SK-N-SH (cell line): ENCODE measurements at regions not wholly inside any gene's neighbourhood (a gene's known extent, or its start where the extent isn't known, plus 50 kb on each side); places are given as distances from the start of the nearest gene placed in this dataset.

Experiments used
- CTCF ChIA-PET: fragments of 300-600, 350-600 bp; formaldehyde crosslinking; extraction: SDS; loops from one replicate; lab custom pipeline; 2021; lab: Yijun Ruan, JAX
- POLR2A ChIA-PET: fragments of 350-600 bp; sonication (Branson Sonifier 250); formaldehyde crosslinking; extraction: SDS; loops from one replicate; lab custom pipeline; 2020; ENCODE audit warnings: antibody characterized with exemption, inconsistent platforms; lab: Yijun Ruan, JAX
- DNase-seq: peaks from one replicate; pipeline ENCODE4 v3.0.0; 2012
- H2AFZ ChIP-seq: fragments of 200-600 bp; sonication (generic); 2 replicates; pipeline ENCODE4 v1.8.1; 2016; ENCODE audit warnings: antibody characterized with exemption, mild to moderate bottlenecking, low read depth
- H3F3A ChIP-seq: fragments of 200-600 bp; sonication (generic); replicated peaks from 2 replicates; pipeline ENCODE3; 2016; ENCODE audit warnings: antibody characterized with exemption, mild to moderate bottlenecking; ENCODE audit not compliant: insufficient read depth
- H3K27ac ChIP-seq, 2 experiments: fragments of 200-500 bp in 1 of 2; fragments of 200-600 bp in 1 of 2; sonication (Bioruptor generic) in 1 of 2; sonication (generic), shearing (Covaris generic) in 1 of 2; 2 replicates each; pipeline versions ENCODE4 v1.5.1 to v1.6.1; 2014 to 2016; ENCODE audit warnings: low read depth in 2 of 2, inconsistent platforms in 1 of 2, low read length in 1 of 2, mild to moderate bottlenecking in 1 of 2, mixed read lengths in 1 of 2
- H3K27me3 ChIP-seq: fragments of 200-600 bp; sonication (generic), shearing (Covaris generic); 2 replicates; pipeline ENCODE4 v1.6.1; 2016; ENCODE audit warnings: mixed run types; ENCODE audit not compliant: insufficient read depth
- H3K36me3 ChIP-seq, 2 experiments: fragments of 200-500 bp in 1 of 2; fragments of 200-600 bp in 1 of 2; sonication (Bioruptor generic) in 1 of 2; sonication (generic) in 1 of 2; replicated peaks in 1 of 2; 2 replicates each; pipeline versions ENCODE3 to v1.5.1; 2014 to 2016; ENCODE audit warnings: low read length in 1 of 2, mild to moderate bottlenecking in 1 of 2; ENCODE audit not compliant: insufficient read depth in 2 of 2, control insufficient read depth in 1 of 2
- H3K4me1 ChIP-seq, 2 experiments: fragments of 200-500 bp in 1 of 2; fragments of 200-600 bp in 1 of 2; sonication (Bioruptor generic) in 1 of 2; sonication (generic), shearing (Covaris generic) in 1 of 2; 2 replicates each; pipeline versions ENCODE4 v1.5.1 to v1.6.1; 2014 to 2016; ENCODE audit warnings: low read depth in 1 of 2, low read length in 1 of 2, mixed run types in 1 of 2; ENCODE audit not compliant: insufficient read depth in 2 of 2, control insufficient read depth in 1 of 2
- H3K4me2 ChIP-seq: fragments of 200-600 bp; sonication (generic), shearing (Covaris generic); 2 replicates; pipeline ENCODE4 v1.6.1; 2017; ENCODE audit warnings: mixed run types
- H3K4me3 ChIP-seq, 2 experiments: fragments of 200-500 bp in 1 of 2; fragments of 200-600 bp in 1 of 2; sonication (Bioruptor generic) in 1 of 2; sonication (generic), shearing (Covaris generic) in 1 of 2; 2 replicates each; pipeline versions ENCODE4 v1.5.1 to v1.8.1; 2014 to 2016; ENCODE audit warnings: low read depth in 2 of 2, inconsistent platforms in 1 of 2, low read length in 1 of 2, mild to moderate bottlenecking in 1 of 2, mixed read lengths in 1 of 2, moderate library complexity in 1 of 2
- H3K79me2 ChIP-seq: fragments of 200-600 bp; sonication (generic); 2 replicates; pipeline ENCODE4 v1.8.1; 2017; ENCODE audit warnings: mild to moderate bottlenecking; ENCODE audit not compliant: insufficient read depth
- H3K9ac ChIP-seq: fragments of 200-600 bp; sonication (generic); 2 replicates; pipeline ENCODE4 v1.6.1; 2017; ENCODE audit warnings: mixed run types
- H3K9me2 ChIP-seq: fragments of 200-600 bp; sonication (generic); 2 replicates; pipeline ENCODE4 v1.6.1; 2017; ENCODE audit warnings: mixed run types
- H3K9me3 ChIP-seq: fragments of 200-600 bp; sonication (generic); 2 replicates; pipeline ENCODE4 v1.6.1; 2017; ENCODE audit warnings: mixed run types, mild to moderate bottlenecking, moderate library complexity
- H4K20me1 ChIP-seq: fragments of 200-600 bp; sonication (generic); 2 replicates; pipeline ENCODE4 v1.6.1; 2017; ENCODE audit warnings: mild to moderate bottlenecking, mixed run types; ENCODE audit not compliant: insufficient read depth
- CHD2 ChIP-seq: fragments of 150-350 bp; IDR thresholded peaks from 2 replicates; pipeline ENCODE4 v1.6.1; 2018; ENCODE audit warnings: low read length; ENCODE audit not compliant: partially characterized antibody
- ELF1 ChIP-seq: IDR thresholded peaks from 2 replicates; pipeline ENCODE4 v1.4.0; 2012
- EP300 ChIP-seq, 2 experiments: IDR thresholded peaks; 2 replicates each; pipeline versions ENCODE4 v1.4.0 to v1.6.1; 2012; ENCODE audit warnings: borderline replicate concordance in 1 of 2, low read depth in 1 of 2, low read length in 1 of 2
- FOXM1 ChIP-seq: IDR thresholded peaks from 2 replicates; pipeline ENCODE4 v1.4.0; 2012; ENCODE audit warnings: low read depth, mild to moderate bottlenecking
- GATA2 ChIP-seq: sonication (generic); formaldehyde crosslinking; IDR thresholded peaks from 2 replicates; pipeline ENCODE4 v1.5.0; 2020; ENCODE audit warnings: mild to moderate bottlenecking, missing genetic modification reagents
- JUND ChIP-seq: IDR thresholded peaks from 2 replicates; pipeline ENCODE4 v1.4.0; 2012
- MXI1 ChIP-seq: IDR thresholded peaks from 2 replicates; pipeline ENCODE4 v1.6.1; 2012; ENCODE audit warnings: mild to moderate bottlenecking, low read depth, low read length, improper control_type of control experiment
- RCOR1 ChIP-seq: fragments of 150-350 bp; IDR thresholded peaks from 2 replicates; pipeline ENCODE4 v1.6.1; 2017; ENCODE audit warnings: antibody characterized with exemption, low read length
- RXRA ChIP-seq: IDR thresholded peaks from 2 replicates; pipeline ENCODE4 v1.4.0; 2012; ENCODE audit warnings: low read depth, mild to moderate bottlenecking, borderline replicate concordance
- TCF12 ChIP-seq: IDR thresholded peaks from 2 replicates; pipeline ENCODE4 v1.4.0; 2012
- TEAD4 ChIP-seq: IDR thresholded peaks from 2 replicates; pipeline ENCODE4 v1.4.0; 2012; ENCODE audit warnings: mild to moderate bottlenecking, borderline replicate concordance; ENCODE audit not compliant: insufficient read depth
- WGBS: methylation state at CpG from one replicate; pipeline ENCODE4 v1.1.6; 2017; ENCODE audit warnings: low lambda C conversion rate; 5-methylcytosine and 5-hydroxymethylcytosine counted together
- TF ChIP-seq, protein P1 (sequence below): fragments of 150-350 bp; IDR thresholded peaks from 2 replicates; pipeline ENCODE4 v1.6.1; 2017; ENCODE audit warnings: antibody characterized with exemption, low read length, low read depth, borderline replicate concordance
- TF ChIP-seq, protein P2 (sequence below): IDR thresholded peaks from 2 replicates; pipeline ENCODE4 v1.6.1; 2012; ENCODE audit warnings: mild to moderate bottlenecking, low read depth, low read length, moderate library complexity
- TF ChIP-seq, protein P3 (sequence below): fragments of 200-600 bp; sonication (generic); IDR thresholded peaks from 2 replicates; pipeline ENCODE4 v1.6.1; 2017; ENCODE audit warnings: antibody characterized with exemption, mild to moderate bottlenecking, moderate library complexity

DNA sequence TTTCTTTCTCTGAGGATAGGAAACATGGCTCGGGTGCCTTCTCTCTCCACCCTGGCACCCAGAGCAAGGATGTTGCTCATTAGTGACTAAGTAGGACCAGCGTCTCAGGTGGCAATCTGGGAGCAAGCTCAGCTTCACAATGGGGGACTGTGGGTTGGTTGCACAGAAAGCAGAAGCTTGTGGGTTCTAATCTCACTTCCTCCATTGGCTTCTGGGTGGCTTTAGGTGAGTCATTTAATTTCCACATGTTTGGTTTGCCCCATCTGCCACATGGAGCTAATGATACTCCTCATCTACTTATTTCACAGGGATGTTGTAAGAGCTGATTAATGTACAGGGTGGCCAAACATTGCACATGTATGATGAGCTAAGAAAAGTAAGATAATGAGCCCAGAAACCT, 54.8 kb upstream of the AKIRIN2 start:
- no peaks in the 10 kb centered on the region for H3K9me2 ChIP-seq
- H3K27ac ChIP-seq, result no peak overlapping the region
- H2AFZ ChIP-seq, result no peak overlapping the region
- H3K27me3 ChIP-seq, result no peaks in the 10 kb centered on the region
- H3K4me3 ChIP-seq, result no peak overlapping the region
- H4K20me1 ChIP-seq, result no peaks in the 10 kb centered on the region
- H3K36me3 ChIP-seq, result no peaks in the 10 kb centered on the region
- ChIA-PET POLR2A (no interaction called here), CTCF (interaction anchor here (1.6 kb wide), 1 partner anchor 12 kb away, joined by 5 read pairs; no protein-coding TSS in a partner anchor)
- no peak for DNase-seq
- H3K9me3 ChIP-seq, result no peaks in the 10 kb centered on the region
- no peaks in the 10 kb centered on the region for H3K79me2 ChIP-seq
- H3F3A ChIP-seq, result peaks cover 10% of the 10 kb centered on the region
- peaks cover 0 to 3% of the 10 kb centered on the region in 2 experiments; a peak in 2 of 4 replicates for H3K4me1 ChIP-seq
- no peak overlapping the region for H3K9ac ChIP-seq
- TF ChIP-seq, protein P1, sequence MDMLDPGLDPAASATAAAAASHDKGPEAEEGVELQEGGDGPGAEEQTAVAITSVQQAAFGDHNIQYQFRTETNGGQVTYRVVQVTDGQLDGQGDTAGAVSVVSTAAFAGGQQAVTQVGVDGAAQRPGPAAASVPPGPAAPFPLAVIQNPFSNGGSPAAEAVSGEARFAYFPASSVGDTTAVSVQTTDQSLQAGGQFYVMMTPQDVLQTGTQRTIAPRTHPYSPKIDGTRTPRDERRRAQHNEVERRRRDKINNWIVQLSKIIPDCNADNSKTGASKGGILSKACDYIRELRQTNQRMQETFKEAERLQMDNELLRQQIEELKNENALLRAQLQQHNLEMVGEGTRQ, result no peak
- TF ChIP-seq TCF12 (peak; percentile 16; the same call in 1 of the 2 replicates), FOXM1 (no peak), RCOR1 (no peak), CHD2 (no peak)
- TF ChIP-seq, protein P2, sequence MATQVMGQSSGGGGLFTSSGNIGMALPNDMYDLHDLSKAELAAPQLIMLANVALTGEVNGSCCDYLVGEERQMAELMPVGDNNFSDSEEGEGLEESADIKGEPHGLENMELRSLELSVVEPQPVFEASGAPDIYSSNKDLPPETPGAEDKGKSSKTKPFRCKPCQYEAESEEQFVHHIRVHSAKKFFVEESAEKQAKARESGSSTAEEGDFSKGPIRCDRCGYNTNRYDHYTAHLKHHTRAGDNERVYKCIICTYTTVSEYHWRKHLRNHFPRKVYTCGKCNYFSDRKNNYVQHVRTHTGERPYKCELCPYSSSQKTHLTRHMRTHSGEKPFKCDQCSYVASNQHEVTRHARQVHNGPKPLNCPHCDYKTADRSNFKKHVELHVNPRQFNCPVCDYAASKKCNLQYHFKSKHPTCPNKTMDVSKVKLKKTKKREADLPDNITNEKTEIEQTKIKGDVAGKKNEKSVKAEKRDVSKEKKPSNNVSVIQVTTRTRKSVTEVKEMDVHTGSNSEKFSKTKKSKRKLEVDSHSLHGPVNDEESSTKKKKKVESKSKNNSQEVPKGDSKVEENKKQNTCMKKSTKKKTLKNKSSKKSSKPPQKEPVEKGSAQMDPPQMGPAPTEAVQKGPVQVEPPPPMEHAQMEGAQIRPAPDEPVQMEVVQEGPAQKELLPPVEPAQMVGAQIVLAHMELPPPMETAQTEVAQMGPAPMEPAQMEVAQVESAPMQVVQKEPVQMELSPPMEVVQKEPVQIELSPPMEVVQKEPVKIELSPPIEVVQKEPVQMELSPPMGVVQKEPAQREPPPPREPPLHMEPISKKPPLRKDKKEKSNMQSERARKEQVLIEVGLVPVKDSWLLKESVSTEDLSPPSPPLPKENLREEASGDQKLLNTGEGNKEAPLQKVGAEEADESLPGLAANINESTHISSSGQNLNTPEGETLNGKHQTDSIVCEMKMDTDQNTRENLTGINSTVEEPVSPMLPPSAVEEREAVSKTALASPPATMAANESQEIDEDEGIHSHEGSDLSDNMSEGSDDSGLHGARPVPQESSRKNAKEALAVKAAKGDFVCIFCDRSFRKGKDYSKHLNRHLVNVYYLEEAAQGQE, result no peak
- TF ChIP-seq, all 33 proteins: peak for 1
- WGBS, result 54% methylated on average over 2 of the region's 2 CpGs
- H3K4me2 ChIP-seq, result no peak overlapping the region

DNA sequence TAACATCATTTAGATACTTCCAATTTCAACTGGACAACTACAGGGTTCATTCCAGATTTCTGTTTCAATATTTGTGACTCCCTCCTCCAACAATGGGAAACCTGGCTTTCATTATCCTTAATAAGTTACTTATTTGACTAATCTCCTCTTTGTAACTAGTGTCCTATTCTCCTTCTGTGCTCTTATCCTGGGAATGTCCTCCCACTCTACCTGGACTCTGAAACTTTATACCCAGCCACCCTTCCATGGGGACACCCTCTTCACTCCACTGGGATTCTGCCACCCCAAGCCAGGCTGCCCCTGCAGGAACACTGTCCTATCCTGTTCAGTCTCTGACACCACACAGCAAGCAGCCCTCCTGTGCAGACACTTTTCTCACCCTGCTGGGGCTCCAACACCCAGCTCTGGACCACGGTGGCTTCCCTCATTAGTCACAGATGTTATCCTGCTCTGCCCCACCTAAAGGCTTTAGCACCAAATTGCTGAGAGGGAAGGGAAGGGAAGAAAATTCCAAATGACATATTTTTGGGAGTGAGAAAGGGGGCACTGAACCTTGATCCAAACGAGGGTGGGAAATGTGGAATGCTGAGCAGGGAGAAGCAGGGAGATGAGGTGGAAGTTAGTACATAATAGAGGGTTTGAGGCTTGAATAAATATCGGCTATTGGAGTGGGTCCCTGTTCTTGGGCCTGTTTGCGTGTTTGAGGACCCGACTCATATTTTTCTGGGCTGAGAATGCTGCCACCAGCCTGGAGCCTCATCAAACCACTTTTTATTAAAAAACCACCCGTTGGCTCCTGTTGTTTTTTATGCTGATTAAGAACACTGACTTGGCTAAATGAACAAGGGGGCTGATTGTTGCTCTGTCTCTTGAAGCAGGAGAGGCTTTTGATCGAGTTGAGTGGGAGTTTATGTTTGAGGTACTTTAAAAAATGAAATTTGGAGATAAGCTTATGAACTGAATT, 54.0 kb upstream of the AKIRIN2 start:
- H3K4me2 ChIP-seq, result no peak overlapping the region

More for the DNA sequence above, 54.0 kb upstream of the AKIRIN2 start:
- Histone ChIP-seq H4K20me1 (no peaks in the 10 kb centered on the region), H3K27me3 (no peaks in the 10 kb centered on the region), H3F3A (peaks cover 10% of the 10 kb centered on the region), H3K4me1 (peaks cover 0 to 3% of the 10 kb centered on the region in 2 experiments; a peak in 2 of 4 replicates), H3K36me3 (no peaks in the 10 kb centered on the region), H3K9ac (no peak overlapping the region), H3K79me2 (no peaks in the 10 kb centered on the region), H3K9me2 (no peaks in the 10 kb centered on the region), H2AFZ (0 out of 2 replicates have a peak overlapping the region, but pooled peaks have one; percentile 41), H3K4me3 (no peak overlapping the region), H3K9me3 (no peaks in the 10 kb centered on the region)
- DNase-seq, result no peak
- WGBS, result 70% methylated on average over 7 of the region's 7 CpGs
- TF ChIP-seq ELF1 (no peak), RXRA (no peak), EP300 (IDR thresholded peaks at IDR 0.05; ENCODE audit: borderline replicate concordance in 1 of 2, low read depth in 1 of 2, low read length in 1 of 2) (no peak), FOXM1 (no peak), TCF12 (no peak), GATA2 (CRISPR knock-in tag) (no peak), MXI1 (no peak), JUND (no peak), TEAD4 (no peak)
- TF ChIP-seq, protein P3, sequence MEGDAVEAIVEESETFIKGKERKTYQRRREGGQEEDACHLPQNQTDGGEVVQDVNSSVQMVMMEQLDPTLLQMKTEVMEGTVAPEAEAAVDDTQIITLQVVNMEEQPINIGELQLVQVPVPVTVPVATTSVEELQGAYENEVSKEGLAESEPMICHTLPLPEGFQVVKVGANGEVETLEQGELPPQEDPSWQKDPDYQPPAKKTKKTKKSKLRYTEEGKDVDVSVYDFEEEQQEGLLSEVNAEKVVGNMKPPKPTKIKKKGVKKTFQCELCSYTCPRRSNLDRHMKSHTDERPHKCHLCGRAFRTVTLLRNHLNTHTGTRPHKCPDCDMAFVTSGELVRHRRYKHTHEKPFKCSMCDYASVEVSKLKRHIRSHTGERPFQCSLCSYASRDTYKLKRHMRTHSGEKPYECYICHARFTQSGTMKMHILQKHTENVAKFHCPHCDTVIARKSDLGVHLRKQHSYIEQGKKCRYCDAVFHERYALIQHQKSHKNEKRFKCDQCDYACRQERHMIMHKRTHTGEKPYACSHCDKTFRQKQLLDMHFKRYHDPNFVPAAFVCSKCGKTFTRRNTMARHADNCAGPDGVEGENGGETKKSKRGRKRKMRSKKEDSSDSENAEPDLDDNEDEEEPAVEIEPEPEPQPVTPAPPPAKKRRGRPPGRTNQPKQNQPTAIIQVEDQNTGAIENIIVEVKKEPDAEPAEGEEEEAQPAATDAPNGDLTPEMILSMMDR, result no peak
- TF ChIP-seq, protein P1, result no peak
- TF ChIP-seq, all 33 proteins: peak for 0
- no peak overlapping the region for H3K27ac ChIP-seq
- ChIA-PET POLR2A (no interaction called here), CTCF (interaction anchor here (1.6 kb wide), 1 partner anchor 13 kb away, joined by 5 read pairs; no protein-coding TSS in a partner anchor)
